ENCODE measurements at regions not wholly inside any gene's neighbourhood (a gene's known extent, or its start where the extent isn't known, plus 50 kb on each side); places are given as distances from the start of the nearest gene placed in this dataset.

GRCh38 chr10:117669122-117669521 is 126.6 kb downstream of the EMX2 start:
- Histone ChIP-seq H3K4me2 (ENCODE audit: insufficient read depth, low read length) (no peak overlapping the region), H2AFZ (ENCODE audit: low read depth, low read length) (no peak overlapping the region), H3K9me3 (replicated peaks; ENCODE audit: control insufficient read depth, insufficient read depth, low read length) (no peaks in the 10 kb centered on the region), H3K9me1 (replicated peaks; ENCODE audit: control insufficient read depth, extremely low read depth, insufficient read depth, low read length) (no peaks in the 10 kb centered on the region), H3K27ac (ENCODE audit: insufficient read depth, low read depth, low read length) (no peak overlapping the region), H3K79me2 (ENCODE audit: control insufficient read depth, insufficient read depth, low read length) (no peaks in the 10 kb centered on the region), H3K4me3 (replicated peaks in 1 of 3; ENCODE audit: insufficient read depth in 1 of 3, low read depth in 1 of 3, low read length in 3 of 3) (no peak overlapping the region), H3K9ac (replicated peaks; ENCODE audit: extremely low read depth, insufficient read depth, low read length) (no peak overlapping the region), H4K20me1 (replicated peaks; ENCODE audit: control insufficient read depth, extremely low read depth, insufficient read depth, low read length) (no peaks in the 10 kb centered on the region), H3K36me3 (ENCODE audit: control insufficient read depth in 2 of 2, extremely low read depth in 1 of 2, insufficient read depth in 2 of 2, low read length in 2 of 2) (no peaks in the 10 kb centered on the region), H3K4me1 (ENCODE audit: control insufficient read depth, extremely low read depth, insufficient read depth, low read length) (no peaks in the 10 kb centered on the region), H3K27me3 (ENCODE audit: control insufficient read depth in 2 of 2, insufficient read depth in 2 of 2, low read length in 2 of 2) (no peaks in the 10 kb centered on the region)
- CTCF ChIA-PET, result no interaction called here
- dilution Hi-C loops (cut with MboI; ENCODE audit: extremely low pct_ligation_motif_present, low sequenced_read_pairs) (no loop called here), intact Hi-C loops (cut with micrococcal nuclease) (no loop called here)
- DNase-seq (ENCODE audit: low read depth, low spot score), result no peak
- POLR2A ChIA-PET, result no interaction called here
- no peak for FAIRE-seq
- no TSS peak for BruUV-seq (replicated peaks)
- TF ChIP-seq GATA2 (IDR thresholded peaks at IDR 0.05; ENCODE audit: insufficient read depth, insufficient read length, low read depth, low read length) (no peak), JUN (IDR thresholded peaks at IDR 0.05; ENCODE audit: borderline replicate concordance, insufficient read depth, insufficient read length, low read depth) (no peak), MYC (IDR thresholded peaks at IDR 0.05; ENCODE audit: low read depth, low read length) (no peak), POLR2A (IDR thresholded peaks at IDR 0.05; ENCODE audit: low read depth, low read length) (no peak), EZH2 (IDR thresholded peaks at IDR 0.05; ENCODE audit: borderline replicate concordance, low read depth, low read length, severe bottlenecking) (no peak), POLR2AphosphoS5 (IDR thresholded peaks at IDR 0.05; ENCODE audit: insufficient read depth, low read depth, low read length) (no peak)

- Histone ChIP-seq H3K9me3 (replicated peaks; ENCODE audit: control insufficient read depth, insufficient read depth, low read length) (no peaks in the 10 kb centered on the region), H3K36me3 (ENCODE audit: control insufficient read depth in 2 of 2, extremely low read depth in 1 of 2, insufficient read depth in 2 of 2, low read length in 2 of 2) (no peaks in the 10 kb centered on the region), H2AFZ (ENCODE audit: low read depth, low read length) (no peak overlapping the region), H3K9ac (replicated peaks; ENCODE audit: extremely low read depth, insufficient read depth, low read length) (no peak overlapping the region), H4K20me1 (replicated peaks; ENCODE audit: control insufficient read depth, extremely low read depth, insufficient read depth, low read length) (no peaks in the 10 kb centered on the region), H3K4me3 (replicated peaks in 1 of 3; ENCODE audit: insufficient read depth in 1 of 3, low read depth in 1 of 3, low read length in 3 of 3) (no peak overlapping the region), H3K27me3 (ENCODE audit: control insufficient read depth in 2 of 2, insufficient read depth in 2 of 2, low read length in 2 of 2) (no peaks in the 10 kb centered on the region), H3K9me1 (replicated peaks; ENCODE audit: control insufficient read depth, extremely low read depth, insufficient read depth, low read length) (no peaks in the 10 kb centered on the region), H3K27ac (ENCODE audit: insufficient read depth, low read depth, low read length) (no peak overlapping the region), H3K4me1 (ENCODE audit: control insufficient read depth, extremely low read depth, insufficient read depth, low read length) (no peaks in the 10 kb centered on the region), H3K4me2 (ENCODE audit: insufficient read depth, low read length) (no peak overlapping the region), H3K79me2 (ENCODE audit: control insufficient read depth, insufficient read depth, low read length) (no peaks in the 10 kb centered on the region)
- intact Hi-C loops (cut with micrococcal nuclease) (no loop called here), dilution Hi-C loops (cut with MboI; ENCODE audit: extremely low pct_ligation_motif_present, low sequenced_read_pairs) (no loop called here)
- FAIRE-seq, result no peak
- no TSS peak for BruUV-seq (replicated peaks)
- POLR2A ChIA-PET, result no interaction called here
- CTCF ChIA-PET, result no interaction called here
- TF ChIP-seq POLR2AphosphoS5 (IDR thresholded peaks at IDR 0.05; ENCODE audit: insufficient read depth, low read depth, low read length) (no peak), GATA2 (IDR thresholded peaks at IDR 0.05; ENCODE audit: insufficient read depth, insufficient read length, low read depth, low read length) (no peak), FOS (IDR thresholded peaks at IDR 0.05; ENCODE audit: borderline replicate concordance, insufficient read depth, low read length) (no peak), CTCF (IDR thresholded peaks at IDR 0.05; ENCODE audit: extremely low read depth in 1 of 2, insufficient read depth in 1 of 2, low read depth in 1 of 2, low read length in 2 of 2) (no peak), POLR2A (IDR thresholded peaks at IDR 0.05; ENCODE audit: low read depth, low read length) (no peak), MAX (IDR thresholded peaks at IDR 0.05; ENCODE audit: insufficient read depth, insufficient read length) (no peak), MYC (IDR thresholded peaks at IDR 0.05; ENCODE audit: low read depth, low read length) (no peak), EZH2 (IDR thresholded peaks at IDR 0.05; ENCODE audit: borderline replicate concordance, low read depth, low read length, severe bottlenecking) (no peak), JUN (IDR thresholded peaks at IDR 0.05; ENCODE audit: borderline replicate concordance, insufficient read depth, insufficient read length, low read depth) (no peak)
- no peak for DNase-seq (ENCODE audit: low read depth, low spot score)
Measured at GRCh38 chr10:117670116-117670904, 127.8 kb downstream of the EMX2 start.

Data from endothelial cell of umbilical vein (primary cell).